ENCODE measurements at regions not wholly inside any gene's neighbourhood (a gene's known extent, or its start where the extent isn't known, plus 50 kb on each side); places are given as distances from the start of the nearest gene placed in this dataset.

GRCh38 chr12:107322063-107322462 lies 228.7 kb upstream of the CRY1 start:
- ChIA-PET CTCF (interaction anchor here (0.7 kb wide), 1 partner anchor 84 kb away, joined by 3 read pairs; no protein-coding TSS in a partner anchor), POLR2A (no interaction called here)
- no peak for DNase-seq (ENCODE audit: extremely low spot score)
- TF ChIP-seq FOXA1 (IDR thresholded peaks at IDR 0.05), result no peak
- TF ChIP-seq, protein P1, sequence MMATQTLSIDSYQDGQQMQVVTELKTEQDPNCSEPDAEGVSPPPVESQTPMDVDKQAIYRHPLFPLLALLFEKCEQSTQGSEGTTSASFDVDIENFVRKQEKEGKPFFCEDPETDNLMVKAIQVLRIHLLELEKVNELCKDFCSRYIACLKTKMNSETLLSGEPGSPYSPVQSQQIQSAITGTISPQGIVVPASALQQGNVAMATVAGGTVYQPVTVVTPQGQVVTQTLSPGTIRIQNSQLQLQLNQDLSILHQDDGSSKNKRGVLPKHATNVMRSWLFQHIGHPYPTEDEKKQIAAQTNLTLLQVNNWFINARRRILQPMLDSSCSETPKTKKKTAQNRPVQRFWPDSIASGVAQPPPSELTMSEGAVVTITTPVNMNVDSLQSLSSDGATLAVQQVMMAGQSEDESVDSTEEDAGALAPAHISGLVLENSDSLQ (IDR thresholded peaks at IDR 0.05), result no peak
- TF ChIP-seq LEF1 (IDR thresholded peaks at IDR 0.05; ENCODE audit: borderline replicate concordance), result no peak
- TF ChIP-seq CTBP1 (IDR thresholded peaks at IDR 0.05; ENCODE audit: borderline replicate concordance), result no peak
- no peak for TF ChIP-seq L3MBTL2 (conservative IDR thresholded peaks at IDR 0.05)
- TF ChIP-seq FOXM1 (IDR thresholded peaks at IDR 0.05; ENCODE audit: borderline replicate concordance), result no peak
- no peak for TF ChIP-seq HDGF (IDR thresholded peaks at IDR 0.05; ENCODE audit: borderline replicate concordance)
- no peak for TF ChIP-seq ARNT (IDR thresholded peaks at IDR 0.05)
- no peak for TF ChIP-seq SUZ12 (IDR thresholded peaks at IDR 0.05)
- no peak for TF ChIP-seq SP1 (IDR thresholded peaks at IDR 0.05)
- no peak for TF ChIP-seq ELF4 (IDR thresholded peaks at IDR 0.05)
- no peak for TF ChIP-seq FOXK2 (IDR thresholded peaks at IDR 0.05)
- no peak for TF ChIP-seq TARDBP (IDR thresholded peaks at IDR 0.05)
- TF ChIP-seq ZNF384 (IDR thresholded peaks at IDR 0.05), result no peak
- no peak for TF ChIP-seq NFRKB (IDR thresholded peaks at IDR 0.05)
- no peak for TF ChIP-seq BHLHE40 (IDR thresholded peaks at IDR 0.05; ENCODE audit: borderline replicate concordance)

- CTCF ChIA-PET, result no interaction called here
- TF ChIP-seq SP1 (IDR thresholded peaks at IDR 0.05), result no peak
- no peak for TF ChIP-seq TARDBP (IDR thresholded peaks at IDR 0.05)
- no peak for TF ChIP-seq HDGF (IDR thresholded peaks at IDR 0.05; ENCODE audit: borderline replicate concordance)
- TF ChIP-seq ARNT (IDR thresholded peaks at IDR 0.05), result no peak
- no peak for TF ChIP-seq FOXK2 (IDR thresholded peaks at IDR 0.05)
- no peak for DNase-seq (ENCODE audit: extremely low spot score)
Observed at GRCh38 chr12:107325075-107325608, 231.8 kb upstream of the CRY1 start.

DNA sequence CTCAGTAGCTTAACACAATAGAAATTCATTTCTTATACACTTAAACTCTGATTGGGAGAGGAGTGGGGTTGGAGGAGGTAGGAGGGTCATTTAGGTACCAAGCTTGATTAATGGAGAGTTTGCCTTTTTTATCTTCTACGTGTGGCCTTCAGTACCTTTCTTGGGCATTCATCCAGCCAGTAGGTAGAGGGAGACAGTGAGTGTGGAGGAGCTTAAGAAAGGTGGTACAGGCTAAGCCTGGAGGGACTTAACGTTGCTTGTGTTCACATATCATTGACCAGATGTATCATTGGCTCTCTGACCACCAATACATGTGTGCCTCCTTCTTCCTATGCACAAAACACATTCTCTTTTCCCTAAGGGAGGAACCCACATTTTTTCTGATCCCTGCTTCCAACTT lies 232.9 kb upstream of the CRY1 start:
- ChIA-PET POLR2A (no interaction called here), CTCF (interaction anchor here (1.2 kb wide), 1 partner anchor 194 kb away, joined by 3 read pairs; no protein-coding TSS in a partner anchor)
- TF ChIP-seq TARDBP (IDR thresholded peaks at IDR 0.05), result no peak
- no peak for TF ChIP-seq LEF1 (IDR thresholded peaks at IDR 0.05; ENCODE audit: borderline replicate concordance)
- no peak for TF ChIP-seq ARNT (IDR thresholded peaks at IDR 0.05)
- no peak for DNase-seq (ENCODE audit: extremely low spot score)

More at GRCh38 chr12:107325075-107325608, 231.8 kb upstream of the CRY1 start:
- POLR2A ChIA-PET, result no interaction called here

DNA sequence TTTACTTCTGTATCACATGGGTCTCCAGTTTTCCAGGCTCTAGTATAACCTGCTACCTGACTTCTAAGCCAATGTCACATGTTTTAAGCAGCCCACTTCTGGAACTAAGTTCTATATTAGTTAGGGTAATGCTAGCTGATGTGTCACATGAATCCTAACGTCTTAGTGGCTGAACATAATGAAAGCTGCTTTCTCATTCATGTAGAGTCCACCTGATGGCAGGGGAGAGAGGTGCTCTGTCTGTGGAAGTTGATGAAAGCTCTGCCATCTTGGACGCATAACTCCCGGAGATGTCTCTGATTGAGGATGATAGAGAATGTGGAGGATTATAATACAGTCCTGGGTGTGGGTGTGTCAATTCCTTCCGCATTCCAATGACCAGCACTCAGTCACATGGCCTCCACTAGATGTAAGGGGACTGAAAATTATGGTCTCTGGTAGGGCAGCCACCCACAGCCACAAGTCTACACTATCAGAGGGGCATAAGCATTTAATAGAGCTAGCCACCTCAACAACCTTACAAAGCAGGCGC lies 234.4 kb upstream of the CRY1 start:
- DNase-seq (ENCODE audit: extremely low spot score), result no peak
- ChIA-PET POLR2A (interaction anchor here (0.5 kb wide), 1 partner anchor 424 kb away, joined by 3 read pairs; no protein-coding TSS in a partner anchor), CTCF (interaction anchor here (1.4 kb wide), 1 partner anchor 75 kb away, joined by 5 read pairs; no protein-coding TSS in a partner anchor)
- TF ChIP-seq ELF4 (IDR thresholded peaks at IDR 0.05), result no peak
- no peak for TF ChIP-seq L3MBTL2 (conservative IDR thresholded peaks at IDR 0.05)
- no peak for TF ChIP-seq FOXA1 (IDR thresholded peaks at IDR 0.05)
- no peak for TF ChIP-seq ARNT (IDR thresholded peaks at IDR 0.05)
- no peak for TF ChIP-seq NFRKB (IDR thresholded peaks at IDR 0.05)
- no peak for TF ChIP-seq BHLHE40 (IDR thresholded peaks at IDR 0.05; ENCODE audit: borderline replicate concordance)
- TF ChIP-seq FOXK2 (IDR thresholded peaks at IDR 0.05), result no peak
- TF ChIP-seq ZNF384 (IDR thresholded peaks at IDR 0.05), result no peak
- no peak for TF ChIP-seq FOXM1 (IDR thresholded peaks at IDR 0.05; ENCODE audit: borderline replicate concordance)
- no peak for TF ChIP-seq CTBP1 (IDR thresholded peaks at IDR 0.05; ENCODE audit: borderline replicate concordance)
- TF ChIP-seq LEF1 (IDR thresholded peaks at IDR 0.05; ENCODE audit: borderline replicate concordance), result no peak
- TF ChIP-seq SUZ12 (IDR thresholded peaks at IDR 0.05), result no peak
- TF ChIP-seq, protein P1 (IDR thresholded peaks at IDR 0.05), result no peak
- no peak for TF ChIP-seq TARDBP (IDR thresholded peaks at IDR 0.05)
- no peak for TF ChIP-seq HDGF (IDR thresholded peaks at IDR 0.05; ENCODE audit: borderline replicate concordance)
- TF ChIP-seq SP1 (IDR thresholded peaks at IDR 0.05), result no peak

DNA sequence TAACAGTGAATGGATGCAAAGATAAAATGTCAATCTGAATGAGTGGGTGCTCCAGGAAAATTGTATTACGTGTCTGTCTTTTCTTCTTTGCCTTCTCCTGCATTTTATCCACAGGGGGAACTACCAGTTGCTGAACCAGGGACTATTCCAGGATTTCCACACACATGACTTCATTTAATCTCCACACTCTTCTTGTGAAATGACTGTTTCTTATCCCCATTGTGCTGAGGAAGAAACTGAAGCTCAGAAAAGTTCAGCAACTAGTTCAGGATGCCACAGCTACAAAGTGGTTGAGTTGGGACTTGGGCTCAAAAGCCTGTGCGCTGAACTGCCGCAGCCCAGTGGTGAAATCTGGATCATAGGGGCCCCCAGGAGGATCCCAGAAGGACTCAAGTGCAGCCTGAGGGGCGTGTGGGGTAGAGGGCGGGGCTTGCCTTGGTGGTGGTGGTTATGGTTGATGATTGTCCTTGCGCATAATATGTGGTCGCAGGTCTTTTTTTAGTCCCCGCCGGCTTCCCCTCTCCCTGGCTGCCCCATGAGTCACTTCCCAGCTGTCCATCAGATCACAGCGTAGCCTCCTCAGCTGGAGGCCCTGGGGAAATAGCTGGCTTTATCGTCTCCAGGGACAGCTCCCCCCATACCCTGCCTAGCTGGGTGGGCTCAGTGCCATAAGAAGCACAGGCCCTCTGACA lies 235.2 kb upstream of the CRY1 start:
- ChIA-PET CTCF (interaction anchor here (1.4 kb wide), 1 partner anchor 74 kb away, joined by 5 read pairs; no protein-coding TSS in a partner anchor), POLR2A (no interaction called here)
- DNase-seq (ENCODE audit: extremely low spot score), result no peak
- TF ChIP-seq LEF1 (IDR thresholded peaks at IDR 0.05; ENCODE audit: borderline replicate concordance) (no peak), SP1 (IDR thresholded peaks at IDR 0.05) (no peak), CTBP1 (IDR thresholded peaks at IDR 0.05; ENCODE audit: borderline replicate concordance) (no peak), HDGF (IDR thresholded peaks at IDR 0.05; ENCODE audit: borderline replicate concordance) (no peak), ZNF384 (IDR thresholded peaks at IDR 0.05) (no peak)

- CTCF ChIA-PET, result no interaction called here
- DNase-seq (ENCODE audit: extremely low spot score), result no peak
Observed at GRCh38 chr12:107329569-107330324, 236.4 kb upstream of the CRY1 start.

More at GRCh38 chr12:107329569-107330324, 236.4 kb upstream of the CRY1 start:
- TF ChIP-seq SUZ12 (IDR thresholded peaks at IDR 0.05), result no peak
- no peak for TF ChIP-seq TARDBP (IDR thresholded peaks at IDR 0.05)
- TF ChIP-seq FOXA1 (IDR thresholded peaks at IDR 0.05), result no peak
- no peak for TF ChIP-seq ZNF384 (IDR thresholded peaks at IDR 0.05)
- TF ChIP-seq FOXK2 (IDR thresholded peaks at IDR 0.05), result no peak
- no peak for TF ChIP-seq NFRKB (IDR thresholded peaks at IDR 0.05)
- TF ChIP-seq CTBP1 (IDR thresholded peaks at IDR 0.05; ENCODE audit: borderline replicate concordance), result no peak
- TF ChIP-seq ELF4 (IDR thresholded peaks at IDR 0.05), result no peak
- TF ChIP-seq, protein P1 (IDR thresholded peaks at IDR 0.05), result no peak
- no peak for TF ChIP-seq FOXM1 (IDR thresholded peaks at IDR 0.05; ENCODE audit: borderline replicate concordance)
- POLR2A ChIA-PET, result no interaction called here
